GM18519 (cell line): ENCODE measurements at regions not wholly inside any gene's neighbourhood (a gene's known extent, or its start where the extent isn't known, plus 50 kb on each side); places are given as distances from the start of the nearest gene placed in this dataset.
"Not testable (repeated sequence)": the region's sequence is repeated elsewhere in the genome, so short reads cannot be mapped to it uniquely, and the experiment has no call there.

ENCODE experiments used
- ATAC-seq: cut with Tn5 transposase; IDR thresholded peaks from one replicate; pipeline ENCODE4 v1.9.1; 2021; ENCODE audit warnings: mild to moderate bottlenecking, moderate library complexity; ENCODE audit not compliant: unreplicated experiment, low FRiP score

DNA sequence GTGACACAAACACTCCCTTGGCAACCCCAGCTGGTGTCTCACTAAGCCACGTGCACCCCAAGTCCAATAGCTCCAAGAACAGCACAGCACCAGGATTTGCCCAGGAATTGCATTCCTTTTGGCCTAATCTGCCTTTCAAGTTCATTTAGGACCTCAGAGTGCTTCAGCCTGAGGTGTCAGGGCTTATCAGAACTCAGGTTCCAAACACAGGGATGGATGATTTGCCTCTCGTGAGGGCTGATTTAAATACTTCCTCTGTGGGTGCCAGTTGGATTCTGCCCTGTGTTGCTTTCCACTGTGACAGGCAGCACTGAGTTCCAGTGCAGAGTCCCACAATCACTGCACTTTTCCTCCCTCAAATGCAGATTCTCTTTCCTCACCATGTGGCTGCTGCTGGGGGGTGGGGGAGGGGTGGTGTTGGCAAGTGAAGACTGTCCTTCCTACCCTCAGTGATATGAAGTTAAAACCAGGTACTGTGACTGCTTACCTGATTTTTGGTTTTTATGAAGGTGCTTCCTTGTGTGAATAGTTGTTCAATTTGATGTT, 204.3 kb upstream of the STAC start:
- no peak for ATAC-seq

DNA sequence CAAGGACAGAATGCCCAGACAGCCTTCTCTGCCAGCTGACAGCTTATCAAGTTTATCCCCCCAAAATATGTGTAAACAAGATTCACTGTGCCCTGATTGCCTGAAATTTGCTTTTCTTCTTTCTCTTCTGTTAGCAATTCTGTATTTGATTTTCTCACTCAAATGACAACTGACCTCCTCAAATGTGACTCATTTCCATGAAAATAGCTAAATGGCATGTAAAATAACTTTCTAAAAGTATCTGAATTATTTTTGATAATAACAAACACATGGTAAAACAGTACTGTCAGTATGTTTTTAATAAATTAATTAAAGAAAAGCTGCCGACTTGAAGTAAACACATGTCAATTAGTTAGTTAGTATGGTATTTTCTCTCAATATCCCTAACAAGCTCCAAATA, 202.3 kb upstream of the STAC start:
- ATAC-seq = no peak

DNA sequence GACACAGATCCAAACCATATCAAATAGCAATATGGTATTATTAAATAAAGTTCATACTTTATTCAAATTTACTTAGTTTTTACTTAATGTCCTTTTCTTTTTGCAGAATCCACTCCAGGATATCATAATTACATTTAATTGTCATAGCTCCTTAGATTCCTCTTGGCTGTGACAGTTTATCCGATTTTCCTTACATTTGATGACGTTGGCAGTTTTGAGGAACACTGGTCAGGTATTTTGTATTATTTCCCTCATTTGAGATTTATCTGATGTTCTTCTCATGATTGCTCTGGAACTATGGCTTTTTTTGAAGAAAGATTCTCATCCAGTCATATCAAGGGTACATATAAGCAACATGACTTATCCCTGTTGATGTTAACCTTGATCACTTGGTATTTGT, 198.3 kb upstream of the STAC start:
- ATAC-seq = no peak

DNA sequence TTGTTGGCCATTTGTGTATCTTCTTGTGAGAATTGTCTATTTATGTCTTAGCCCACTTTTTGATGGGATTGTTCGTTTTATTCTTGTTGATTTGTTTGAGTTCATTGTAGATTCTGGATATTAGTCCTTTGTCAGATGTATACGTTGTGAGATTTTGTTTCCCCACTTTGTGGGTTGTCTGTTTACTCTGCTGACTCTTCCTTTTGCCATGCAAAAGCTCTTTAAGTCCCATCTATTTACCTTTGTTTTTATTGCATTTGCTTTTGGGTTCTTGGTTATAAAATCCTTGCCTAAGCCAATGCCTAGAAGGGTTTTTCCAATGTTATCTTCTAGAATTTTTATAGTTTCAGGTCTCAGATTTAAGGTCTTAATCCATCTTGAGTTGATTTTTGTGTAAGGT, 193.1 kb upstream of the STAC start:
- not testable (repeated sequence) for ATAC-seq

DNA sequence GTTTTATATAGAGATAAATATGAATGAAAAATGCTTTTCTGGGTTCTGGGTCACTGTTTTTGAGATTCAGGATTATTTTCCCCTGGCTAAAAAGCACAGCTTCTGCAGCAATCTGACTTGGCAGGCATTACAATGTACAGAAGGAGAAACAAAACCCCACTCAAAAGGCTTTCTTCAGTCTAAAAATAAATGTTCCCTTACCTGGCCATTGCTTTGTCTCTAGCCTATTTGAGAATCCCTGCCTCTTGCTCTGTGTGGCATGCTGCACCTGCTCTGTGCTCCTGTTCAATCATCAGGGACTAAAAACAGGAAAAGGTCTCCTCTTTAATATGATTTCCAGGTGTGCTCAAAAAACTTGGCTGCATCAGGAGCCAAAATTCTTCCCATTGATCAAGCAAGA, 187.4 kb upstream of the STAC start:
- ATAC-seq = no peak

DNA sequence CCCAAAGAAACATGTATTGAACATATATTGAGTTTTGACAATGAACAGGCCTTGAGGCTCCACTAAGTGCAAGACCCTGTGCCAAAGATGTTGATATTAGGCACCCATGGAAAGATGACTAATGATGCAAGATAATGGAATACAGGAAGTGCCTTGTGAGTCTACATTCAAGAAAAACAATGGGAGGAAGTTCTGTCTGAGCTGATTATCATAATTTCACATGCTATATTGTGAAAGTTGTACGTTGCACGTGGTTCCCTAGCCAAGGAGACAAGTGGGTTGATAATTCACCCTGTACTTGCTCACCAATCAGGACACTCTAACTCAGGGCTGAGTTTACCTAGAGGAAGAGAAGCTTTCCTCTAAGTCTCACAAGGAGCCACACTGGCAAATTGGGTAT, 186.9 kb upstream of the STAC start:
- ATAC-seq = no peak

DNA sequence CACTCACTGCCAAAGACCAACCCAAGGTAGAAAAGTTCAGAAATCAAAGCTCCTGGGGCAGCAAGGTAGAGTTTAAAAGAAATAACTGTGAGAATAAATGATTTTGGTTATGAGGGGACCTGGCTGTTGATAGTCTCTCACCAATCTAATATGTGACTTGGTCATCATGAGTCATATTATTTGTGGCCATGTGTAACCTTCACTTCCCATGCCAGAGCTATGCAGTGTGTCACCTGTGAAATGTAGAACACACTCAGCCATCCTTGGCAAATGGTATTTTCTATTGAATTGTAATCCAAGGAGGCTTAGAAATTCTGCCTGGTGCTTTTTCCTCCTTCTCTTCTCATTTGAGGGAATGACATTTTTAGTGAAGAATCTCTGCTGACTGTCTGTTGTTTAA, 184.2 kb upstream of the STAC start:
- ATAC-seq = no peak

DNA sequence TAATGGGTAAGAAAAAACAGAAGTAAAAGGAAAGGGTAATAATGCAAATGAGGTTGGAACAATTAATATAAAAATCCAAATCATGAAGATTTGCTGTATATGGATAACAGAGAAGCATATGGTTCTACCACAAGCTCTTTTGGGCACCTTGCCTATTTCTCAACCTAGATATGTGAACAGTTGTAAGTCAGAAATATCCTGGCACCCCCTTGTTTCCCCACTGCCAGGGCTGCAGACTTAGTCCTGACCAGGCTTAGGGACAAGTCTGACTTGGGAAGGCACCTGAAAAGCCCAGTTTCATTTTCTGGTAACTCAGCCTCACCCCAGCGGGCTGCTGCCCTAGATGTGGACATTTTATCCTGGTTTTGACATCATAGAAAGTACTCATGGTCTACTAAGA, 183.2 kb upstream of the STAC start:
- ATAC-seq = no peak

DNA sequence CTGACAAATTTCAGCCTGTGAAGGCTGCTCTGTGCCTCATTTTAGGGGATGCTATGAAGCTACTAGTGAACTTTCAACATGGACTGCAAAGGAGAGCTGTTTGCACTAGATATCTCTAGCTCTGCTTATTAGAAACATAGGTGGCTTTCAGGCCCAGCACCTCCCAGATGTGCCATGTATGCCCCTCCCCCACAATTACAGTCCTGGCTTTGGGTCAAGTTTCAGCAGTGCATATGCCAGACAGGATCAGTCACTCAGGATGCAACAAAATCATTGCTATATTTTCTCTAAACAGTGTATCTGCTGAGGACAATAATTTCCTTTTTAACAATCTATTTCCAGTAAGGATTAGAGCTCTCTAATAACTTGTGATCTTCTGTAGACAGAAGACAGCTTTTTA, 178.8 kb upstream of the STAC start:
- no peak for ATAC-seq

DNA sequence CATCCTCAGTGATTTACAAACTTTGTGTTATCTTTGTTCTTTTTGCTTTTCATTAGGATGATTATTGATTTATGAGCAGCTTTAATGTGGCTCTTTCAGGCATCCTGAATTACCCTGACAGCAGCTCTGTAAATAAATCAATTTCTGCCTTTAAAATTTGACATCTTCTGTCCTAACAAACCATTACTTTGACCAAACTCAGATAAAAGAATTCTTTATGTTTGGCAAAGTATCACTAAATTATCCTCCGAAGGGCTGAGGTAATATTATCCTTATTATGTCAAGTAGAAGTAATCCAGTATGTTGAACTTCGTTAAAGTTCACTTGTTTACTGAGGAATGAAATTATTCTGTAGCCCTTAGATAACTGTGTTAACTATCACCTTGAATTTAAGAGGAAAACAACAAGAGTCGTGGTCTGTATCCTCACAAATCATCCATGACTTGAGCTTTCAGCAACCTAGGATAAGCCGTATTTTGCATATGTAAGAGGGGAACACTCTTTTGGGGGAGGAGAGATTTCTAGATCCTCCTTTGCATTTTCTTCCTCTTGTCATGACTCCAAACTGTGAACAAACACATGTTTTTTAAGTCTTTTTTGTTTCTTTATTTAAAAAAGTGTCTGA, 173.2 kb upstream of the STAC start:
- no peak for ATAC-seq

DNA sequence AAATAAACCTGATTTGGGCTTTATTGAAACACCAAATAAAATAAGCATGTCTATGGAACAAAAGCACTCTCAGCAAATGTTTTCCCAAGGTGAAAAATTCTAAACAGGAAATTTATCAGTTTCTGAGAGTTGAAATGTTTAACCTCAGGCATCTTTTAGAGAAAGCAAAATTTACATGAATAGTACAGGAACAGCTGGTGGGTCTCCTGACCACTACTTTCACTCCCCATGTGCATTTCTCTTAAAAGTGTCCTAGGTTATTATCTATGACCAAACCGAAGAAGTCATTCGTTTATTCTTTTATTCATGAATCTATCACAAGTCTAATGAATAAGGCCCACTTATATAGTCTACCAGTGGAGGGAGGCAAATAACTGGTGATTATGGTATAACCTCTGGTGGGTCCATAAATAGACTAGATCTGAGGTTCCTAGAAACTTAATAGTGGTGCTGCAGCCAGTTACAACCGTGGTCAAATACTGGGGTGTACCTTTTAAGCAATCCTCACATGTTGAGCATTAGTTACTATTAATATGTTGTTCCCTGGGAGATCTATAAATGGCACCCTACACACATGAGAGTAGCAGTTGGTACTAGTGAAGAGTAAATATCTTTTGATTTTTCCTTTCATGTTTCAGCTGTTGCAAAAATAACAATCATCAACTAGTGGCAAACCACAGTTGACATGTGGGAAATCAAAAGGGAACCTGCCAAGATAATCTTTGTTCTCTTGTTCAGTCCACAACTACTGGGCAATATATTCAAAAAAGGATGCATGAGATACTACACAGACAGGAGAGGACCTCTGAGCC, 169.3 kb upstream of the STAC start:
- no peak for ATAC-seq

DNA sequence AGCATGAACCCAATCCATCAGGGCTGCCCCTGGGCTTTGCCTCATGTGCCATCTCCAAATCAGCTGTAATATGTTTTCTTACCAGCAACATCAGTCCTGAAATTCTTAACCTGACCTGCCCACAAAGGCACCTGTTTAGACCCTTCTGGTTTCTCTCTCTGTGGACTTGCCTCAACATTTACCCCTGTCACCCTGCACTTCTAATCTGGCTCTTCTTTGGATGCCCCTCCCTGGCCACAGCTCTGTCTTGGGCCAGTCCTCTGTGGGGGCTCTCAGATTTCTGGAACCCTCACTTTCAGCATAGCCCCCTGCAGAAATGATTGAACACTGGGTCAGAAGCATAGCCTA, 168.7 kb upstream of the STAC start:
- no peak for ATAC-seq

DNA sequence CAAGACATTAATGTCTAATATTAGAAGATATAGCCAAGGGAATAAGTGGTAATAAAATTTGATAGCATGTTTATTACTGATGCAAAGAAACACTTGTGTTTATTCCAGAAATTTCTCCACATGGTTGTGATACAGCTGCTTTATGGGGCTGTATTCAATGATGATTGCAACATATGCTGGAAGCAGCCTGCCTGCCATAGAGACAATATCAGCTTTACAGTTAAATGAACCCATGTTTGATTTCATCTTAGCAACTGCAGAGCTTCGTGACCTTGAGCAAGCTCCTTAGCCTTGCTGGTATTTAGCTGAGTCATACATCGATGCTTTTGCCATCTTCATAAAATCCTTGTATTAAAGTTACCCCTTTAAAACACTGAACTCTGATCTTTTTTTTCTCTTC, 168.1 kb upstream of the STAC start:
- ATAC-seq = no peak

DNA sequence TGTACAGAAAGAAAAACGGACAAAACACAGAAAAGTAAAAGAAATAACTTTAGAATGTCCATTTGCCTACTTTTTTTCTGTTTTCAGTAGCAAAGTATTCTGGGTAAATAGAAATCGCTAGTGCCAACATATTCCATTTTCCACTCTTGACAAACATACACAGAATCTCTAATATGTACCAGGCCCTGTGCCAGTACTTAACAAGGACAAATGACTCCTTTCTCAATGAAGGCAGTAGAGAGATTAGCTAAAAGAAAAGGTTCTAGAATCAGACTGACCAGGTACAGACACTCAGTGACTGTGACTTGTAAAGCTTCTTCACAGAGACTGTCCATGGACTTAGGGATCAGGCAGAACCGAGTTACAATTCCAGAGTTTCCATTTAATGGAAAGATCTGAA, 165.8 kb upstream of the STAC start:
- ATAC-seq = no peak

DNA sequence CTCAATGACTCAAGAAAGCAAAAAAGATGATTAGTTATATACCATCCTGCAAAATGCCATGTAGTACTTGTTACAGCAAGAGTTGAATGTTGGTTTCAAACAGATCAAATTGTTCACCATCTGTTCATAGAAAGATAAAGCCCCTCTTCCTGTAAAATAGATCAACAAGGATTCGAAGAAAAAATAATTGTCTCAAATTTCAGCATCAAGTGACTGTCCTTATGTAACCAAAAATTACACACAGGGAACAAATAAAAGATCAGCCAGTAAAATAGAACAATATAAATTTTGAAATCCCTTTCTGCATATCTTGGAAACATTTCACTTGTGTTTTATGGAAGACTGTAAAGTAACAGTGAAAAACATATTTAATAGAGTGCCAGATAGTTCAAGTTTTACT, 165.1 kb upstream of the STAC start:
- no peak for ATAC-seq

DNA sequence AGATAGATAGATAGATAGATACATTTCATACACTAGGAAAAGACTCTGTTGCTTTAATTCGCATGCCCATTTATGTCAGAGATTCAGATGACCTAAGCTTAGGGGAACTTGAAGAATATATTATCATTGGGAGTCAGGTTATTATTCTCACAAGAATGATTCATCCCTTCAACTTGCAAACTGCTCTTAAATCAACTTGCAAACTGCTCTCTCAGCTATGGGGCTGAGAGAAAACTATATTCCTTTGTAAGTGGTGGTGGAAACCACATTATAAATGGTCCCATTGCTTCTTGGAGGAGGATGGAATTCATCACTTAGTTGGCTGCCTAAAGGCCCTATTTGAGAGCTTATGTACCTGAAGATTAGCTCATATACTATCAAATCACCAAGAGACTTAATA, 160.9 kb upstream of the STAC start:
- ATAC-seq = no peak

DNA sequence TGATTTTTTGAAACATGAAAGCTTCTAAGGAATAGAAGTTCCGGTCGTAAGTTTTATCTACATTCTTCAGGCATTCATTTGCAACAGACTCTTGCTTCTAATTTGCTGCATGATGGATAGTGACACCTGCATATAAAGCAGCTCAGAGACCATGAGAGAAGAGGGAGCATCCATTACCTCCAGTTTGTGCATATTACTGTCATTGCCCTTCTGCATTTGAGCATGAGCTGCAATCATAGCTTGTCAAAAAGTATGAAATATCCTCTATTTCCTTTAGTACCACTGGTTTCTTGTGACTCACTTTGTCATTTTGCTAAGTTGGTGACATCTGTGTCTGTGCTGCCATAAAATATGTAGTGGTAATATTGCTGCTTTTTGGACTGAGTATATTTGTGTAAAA, 160.1 kb upstream of the STAC start:
- ATAC-seq = no peak

DNA sequence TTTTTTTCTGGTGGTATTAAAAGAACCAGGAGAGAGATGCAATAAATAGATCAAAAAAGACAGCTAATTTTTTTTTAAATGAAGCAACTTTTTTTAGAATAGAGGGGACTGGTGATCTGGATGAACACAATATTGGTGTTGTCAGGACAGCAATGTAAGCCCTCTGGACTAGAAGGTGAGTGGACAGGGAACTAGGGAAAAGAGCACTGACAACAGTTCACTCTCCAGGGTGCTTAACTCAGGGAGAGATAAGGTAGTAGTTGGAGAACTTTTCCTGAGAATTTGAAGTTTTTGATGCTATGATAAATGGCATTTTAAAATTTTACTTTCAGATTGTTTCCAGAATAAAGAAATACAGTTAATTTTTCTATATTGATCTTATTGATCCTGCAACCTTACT, 158.3 kb upstream of the STAC start:
- ATAC-seq = no peak

DNA sequence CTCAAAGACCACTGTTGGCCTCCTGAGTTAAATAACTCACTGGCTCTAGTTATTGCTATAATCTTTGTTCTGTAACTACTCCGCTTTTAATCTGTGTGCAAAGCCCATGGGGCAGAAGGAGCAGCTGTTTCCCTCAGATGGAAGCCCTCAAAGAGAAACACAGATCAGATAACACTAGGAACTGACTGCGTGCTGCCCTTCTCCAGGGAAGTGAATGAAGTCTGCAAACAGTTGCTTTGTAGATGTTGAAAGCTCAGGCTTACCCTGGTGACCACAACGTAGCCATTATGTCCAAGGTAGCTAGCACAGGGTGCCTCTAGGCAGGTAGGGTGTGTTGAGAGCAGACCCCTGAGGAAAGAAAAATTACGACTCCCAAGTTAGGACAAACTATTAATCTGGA, 152.3 kb upstream of the STAC start:
- ATAC-seq = no peak

DNA sequence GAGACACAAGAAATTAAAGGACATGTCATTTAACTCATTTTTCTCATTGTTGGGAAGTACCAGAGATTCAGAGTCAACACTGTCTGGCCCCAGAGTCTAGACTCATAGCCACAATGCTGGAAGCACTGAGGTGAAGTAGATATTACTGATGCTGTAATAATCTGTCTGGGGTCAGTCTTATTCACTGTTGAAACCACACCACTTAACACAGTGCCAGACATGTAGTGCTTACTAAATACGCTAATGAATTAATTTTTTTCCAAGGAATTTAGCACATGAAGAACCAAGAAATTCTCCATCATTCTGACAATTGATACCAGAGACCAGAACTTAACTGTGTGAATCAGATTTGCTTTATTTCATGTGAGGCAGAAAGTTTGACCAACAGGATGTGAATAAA, 150.8 kb upstream of the STAC start:
- ATAC-seq = no peak

DNA sequence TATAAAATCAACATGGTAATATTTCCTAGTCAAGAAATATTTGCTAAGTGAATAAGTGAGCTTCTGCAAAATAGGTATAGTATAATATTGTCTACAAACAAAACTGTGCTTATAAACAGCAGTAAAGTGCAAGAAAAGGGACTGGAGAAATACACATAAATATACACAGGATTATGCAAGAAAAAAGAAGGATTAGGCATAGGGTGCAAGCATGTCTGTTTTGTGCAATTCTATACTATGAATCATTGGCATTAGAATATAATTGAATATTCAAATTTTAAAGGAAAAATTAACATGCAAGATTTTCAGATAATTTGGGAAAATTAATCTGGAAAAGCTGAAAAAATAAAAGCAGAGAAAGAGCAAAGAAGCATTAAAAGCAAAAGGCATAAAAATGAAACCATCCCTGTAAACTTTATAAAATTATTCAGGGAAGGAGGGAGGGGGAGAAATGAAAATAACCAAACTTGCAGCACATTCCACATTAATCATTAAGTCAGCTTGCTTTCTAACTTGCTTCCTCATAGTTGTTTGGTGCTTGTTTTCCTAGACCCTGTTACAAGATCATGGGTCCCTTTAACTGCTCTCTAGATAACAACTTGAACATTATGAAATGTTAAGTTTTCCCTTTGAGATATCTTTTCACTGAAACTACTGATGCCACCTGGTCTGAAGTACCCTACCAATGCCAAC, 147.4 kb upstream of the STAC start:
- no peak for ATAC-seq

DNA sequence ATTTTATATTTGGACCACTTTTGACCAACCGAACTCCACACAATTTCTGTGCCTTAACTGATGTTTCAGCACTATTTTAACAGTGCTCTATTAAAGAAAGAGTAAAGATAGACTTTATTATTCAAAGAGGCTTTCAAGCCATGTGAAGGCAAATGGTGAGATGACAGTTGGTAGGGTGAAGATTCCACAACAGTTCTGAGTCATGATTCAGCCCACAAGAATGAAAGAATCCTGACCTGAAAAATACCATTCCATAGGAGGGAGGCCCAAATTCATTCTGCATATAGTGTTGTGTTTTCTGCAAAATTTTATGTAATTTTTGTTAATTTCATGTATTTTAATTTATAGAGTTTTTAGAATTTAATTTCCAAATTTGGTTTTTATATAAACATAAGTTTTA, 135.6 kb upstream of the STAC start:
- ATAC-seq = no peak
